ENCODE measurements at regions not wholly inside any gene's neighbourhood (a gene's known extent, or its start where the extent isn't known, plus 50 kb on each side); places are given as distances from the start of the nearest gene placed in this dataset.

DNA sequence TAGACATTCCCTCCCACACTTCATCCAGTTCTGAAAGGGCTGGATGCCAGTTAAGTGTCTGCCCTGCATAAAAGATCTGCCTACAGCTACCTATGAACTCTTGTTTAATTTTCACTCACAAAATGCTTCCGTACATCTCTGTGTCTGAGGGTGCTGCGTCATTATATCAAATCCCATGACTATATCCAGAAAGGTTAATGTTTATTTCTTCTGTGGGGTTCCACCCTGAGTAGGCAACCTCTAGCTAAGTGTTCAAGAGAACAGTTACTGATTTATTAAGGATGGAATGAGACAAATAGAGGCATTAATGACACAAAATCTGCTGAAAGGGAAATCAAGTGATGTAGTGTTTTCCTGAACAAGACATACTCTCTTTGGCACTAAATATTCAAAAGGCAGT, 220.2 kb downstream of the MTHFS start:
- DNase-seq: no peak
- H3K27me3 Mint-ChIP-seq: peaks cover 26% of the 10 kb centered on the region
- no peak overlapping the region for H3K27ac Mint-ChIP-seq
- H2AFZ ChIP-seq (ENCODE audit: insufficient read depth, low read depth, low read length, poor library complexity, severe bottlenecking): no peak overlapping the region
- no peaks in the 10 kb centered on the region for H3K36me3 ChIP-seq (replicated peaks in 1 of 2; ENCODE audit: control extremely low read depth in 1 of 2, control insufficient read depth in 1 of 2, extremely low read depth in 1 of 2, insufficient read depth in 2 of 2, low read length in 1 of 2)
- no peaks in the 10 kb centered on the region for H4K20me1 ChIP-seq (ENCODE audit: control insufficient read depth, insufficient read depth, low read length, poor library complexity, severe bottlenecking)
- H3K4me2 ChIP-seq (replicated peaks; ENCODE audit: low read depth, low read length, poor library complexity, severe bottlenecking): no peak overlapping the region
- WGBS (ENCODE audit: insufficient coverage): no CpG with 5 or more reads among the region's 2 CpGs
- no peak overlapping the region for H3K4me3 Mint-ChIP-seq
- H3K4me1 ChIP-seq (ENCODE audit: control insufficient read depth in 2 of 2, insufficient read depth in 2 of 2, low read length in 2 of 2): no peaks in the 10 kb centered on the region
- H3K9me3 Mint-ChIP-seq (ENCODE audit: insufficient read depth): no peaks in the 10 kb centered on the region
- intact Hi-C loops (cut with micrococcal nuclease): no loop called here
- H3K4me1 Mint-ChIP-seq: peaks cover 5% of the 10 kb centered on the region
- ChIA-PET CTCF (no interaction called here), POLR2A (no interaction called here)
- H3K4me3 ChIP-seq (ENCODE audit: control extremely low read depth in 1 of 5, extremely low read depth in 1 of 5, insufficient read depth in 1 of 5, low read depth in 2 of 5, low read length in 4 of 5): no peak overlapping the region
- H3K9ac ChIP-seq (ENCODE audit: low read length): no peak overlapping the region
- TF ChIP-seq, protein P1, sequence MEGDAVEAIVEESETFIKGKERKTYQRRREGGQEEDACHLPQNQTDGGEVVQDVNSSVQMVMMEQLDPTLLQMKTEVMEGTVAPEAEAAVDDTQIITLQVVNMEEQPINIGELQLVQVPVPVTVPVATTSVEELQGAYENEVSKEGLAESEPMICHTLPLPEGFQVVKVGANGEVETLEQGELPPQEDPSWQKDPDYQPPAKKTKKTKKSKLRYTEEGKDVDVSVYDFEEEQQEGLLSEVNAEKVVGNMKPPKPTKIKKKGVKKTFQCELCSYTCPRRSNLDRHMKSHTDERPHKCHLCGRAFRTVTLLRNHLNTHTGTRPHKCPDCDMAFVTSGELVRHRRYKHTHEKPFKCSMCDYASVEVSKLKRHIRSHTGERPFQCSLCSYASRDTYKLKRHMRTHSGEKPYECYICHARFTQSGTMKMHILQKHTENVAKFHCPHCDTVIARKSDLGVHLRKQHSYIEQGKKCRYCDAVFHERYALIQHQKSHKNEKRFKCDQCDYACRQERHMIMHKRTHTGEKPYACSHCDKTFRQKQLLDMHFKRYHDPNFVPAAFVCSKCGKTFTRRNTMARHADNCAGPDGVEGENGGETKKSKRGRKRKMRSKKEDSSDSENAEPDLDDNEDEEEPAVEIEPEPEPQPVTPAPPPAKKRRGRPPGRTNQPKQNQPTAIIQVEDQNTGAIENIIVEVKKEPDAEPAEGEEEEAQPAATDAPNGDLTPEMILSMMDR (IDR thresholded peaks at IDR 0.05): no peak
- TF ChIP-seq EZH2 (IDR thresholded peaks at IDR 0.05; ENCODE audit: borderline replicate concordance, insufficient read depth, low read depth, low read length, poor library complexity, severe bottlenecking): no peak
- no peak overlapping the region for H3K27ac ChIP-seq (ENCODE audit: low read length in 2 of 2)
- H3K27me3 ChIP-seq (replicated peaks in 1 of 4; ENCODE audit: control extremely low read depth in 1 of 4, control insufficient read depth in 3 of 4, insufficient read depth in 4 of 4, low read length in 3 of 4): peaks cover 0 to 3% (median 2%) of the 10 kb centered on the region in 4 experiments
- ATAC-seq (ENCODE audit: low read depth): no peak
- H3K9me3 ChIP-seq (ENCODE audit: control extremely low read depth in 1 of 3, control insufficient read depth in 2 of 3, insufficient read depth in 1 of 3, low read length in 2 of 3): no peaks in the 10 kb centered on the region
- H3K79me2 ChIP-seq (ENCODE audit: control insufficient read depth, insufficient read depth, low read length): no peaks in the 10 kb centered on the region

DNA sequence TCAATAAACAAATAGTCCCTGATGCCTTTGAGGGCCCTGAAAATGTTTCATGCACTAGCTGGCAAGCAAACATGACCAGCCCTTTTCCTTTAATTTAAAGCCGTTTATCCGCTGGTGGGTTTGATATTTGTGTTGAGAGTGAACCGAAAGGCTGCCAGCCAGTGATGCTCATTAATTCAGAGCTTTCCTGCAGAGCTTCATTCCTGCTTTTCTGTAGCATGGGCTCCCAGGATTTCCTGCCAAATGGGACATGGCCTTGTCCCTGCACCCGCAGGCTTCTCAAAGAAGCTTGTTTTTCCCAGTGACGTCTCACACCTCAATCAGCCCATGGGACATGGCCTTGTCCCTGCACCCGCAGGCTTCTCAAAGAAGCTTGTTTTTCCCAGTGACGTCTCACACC, 219.6 kb downstream of the MTHFS start:
- TF ChIP-seq EZH2 (IDR thresholded peaks at IDR 0.05; ENCODE audit: borderline replicate concordance, insufficient read depth, low read depth, low read length, poor library complexity, severe bottlenecking): no peak
- TF ChIP-seq, protein P1 (IDR thresholded peaks at IDR 0.05): no peak
- no peak overlapping the region for H3K27ac Mint-ChIP-seq
- Histone ChIP-seq H3K9ac (ENCODE audit: low read length) (no peak overlapping the region), H3K27me3 (replicated peaks in 1 of 4; ENCODE audit: control extremely low read depth in 1 of 4, control insufficient read depth in 3 of 4, insufficient read depth in 4 of 4, low read length in 3 of 4) (peaks cover 0 to 3% (median 2%) of the 10 kb centered on the region in 4 experiments), H3K4me2 (replicated peaks; ENCODE audit: low read depth, low read length, poor library complexity, severe bottlenecking) (no peak overlapping the region), H2AFZ (ENCODE audit: insufficient read depth, low read depth, low read length, poor library complexity, severe bottlenecking) (no peak overlapping the region), H3K27ac (ENCODE audit: low read length in 2 of 2) (no peak overlapping the region), H3K4me3 (ENCODE audit: control extremely low read depth in 1 of 5, extremely low read depth in 1 of 5, insufficient read depth in 1 of 5, low read depth in 2 of 5, low read length in 4 of 5) (no peak overlapping the region), H3K79me2 (ENCODE audit: control insufficient read depth, insufficient read depth, low read length) (no peaks in the 10 kb centered on the region), H3K36me3 (replicated peaks in 1 of 2; ENCODE audit: control extremely low read depth in 1 of 2, control insufficient read depth in 1 of 2, extremely low read depth in 1 of 2, insufficient read depth in 2 of 2, low read length in 1 of 2) (no peaks in the 10 kb centered on the region), H3K4me1 (ENCODE audit: control insufficient read depth in 2 of 2, insufficient read depth in 2 of 2, low read length in 2 of 2) (no peaks in the 10 kb centered on the region), H3K9me3 (ENCODE audit: control extremely low read depth in 1 of 3, control insufficient read depth in 2 of 3, insufficient read depth in 1 of 3, low read length in 2 of 3) (no peaks in the 10 kb centered on the region), H4K20me1 (ENCODE audit: control insufficient read depth, insufficient read depth, low read length, poor library complexity, severe bottlenecking) (no peaks in the 10 kb centered on the region)
- ChIA-PET CTCF (no interaction called here), POLR2A (no interaction called here)
- DNase-seq (no peak), ATAC-seq (ENCODE audit: low read depth) (no peak)
- H3K4me3 Mint-ChIP-seq: no peak overlapping the region
- intact Hi-C loops (cut with micrococcal nuclease): no loop called here
- 86% methylated on average over 3 of the region's 7 CpGs for WGBS (ENCODE audit: insufficient coverage)
- peaks cover 32% of the 10 kb centered on the region for H3K27me3 Mint-ChIP-seq
- H3K9me3 Mint-ChIP-seq (ENCODE audit: insufficient read depth): no peaks in the 10 kb centered on the region
- H3K4me1 Mint-ChIP-seq: peaks cover 5% of the 10 kb centered on the region

All from B cell (primary cell).